HepG2 (cell line): ENCODE measurements at regions not wholly inside any gene's neighbourhood (a gene's known extent, or its start where the extent isn't known, plus 50 kb on each side); places are given as distances from the start of the nearest gene placed in this dataset.
"Not testable (repeated sequence)": the region's sequence is repeated elsewhere in the genome, so short reads cannot be mapped to it uniquely, and the experiment has no call there.

Source experiments
- ATAC-seq: fragments of 200-7000 bp; cut with Tn5 transposase; 3 replicates; pipeline ENCODE4 v1.9.1; 2020; ENCODE audit warnings: mild to moderate bottlenecking, moderate library complexity
- BruUV-seq: library from RNA; stranded (reverse); fragments of 400-500 nt; replicated peaks from 2 replicates; lab custom pipeline; 2021; lab: Mats Ljungman, UMichigan
- CTCF ChIA-PET: fragments of 300-600 bp; formaldehyde crosslinking; extraction: SDS; loops from one replicate; lab custom pipeline; 2021; ENCODE audit warnings: low total read pairs, inconsistent platforms, low intra/inter-chr PET ratio; lab: Yijun Ruan, JAX
- POLR2A ChIA-PET: fragments of 350-600 bp; sonication (Branson Sonifier 250); formaldehyde crosslinking; loops from one replicate; lab custom pipeline; 2020; ENCODE audit warnings: antibody characterized with exemption, inconsistent platforms; lab: Yijun Ruan, JAX
- DNase-seq: peaks from one replicate; pipeline ENCODE4 v3.0.0-alpha.2; 2015; ENCODE audit warnings: low spot score
- FAIRE-seq: peaks from 3 replicates; lab custom pipeline; 2011; peaks lifted over from hg19 to GRCh38; lab: Jason Lieb, UNC
- H2AFZ ChIP-seq: one replicate; pipeline ENCODE4 v1.6.1; 2011; ENCODE audit warnings: low read length, inconsistent platforms
- H3K27ac ChIP-seq: fragments of 300-600 bp; 3 replicates; pipeline ENCODE4 v1.8.0; 2011; ENCODE audit warnings: mixed run types, mild to moderate bottlenecking, mixed read lengths, low read length, inconsistent platforms; ENCODE audit not compliant: insufficient read depth; ENCODE audit errors: extremely low read length
- H3K27me3 ChIP-seq, 2 experiments: fragments of 200-600 bp in 1 of 2; 2 replicates in 1 of 2; 3 replicates in 1 of 2; pipeline versions ENCODE4 v1.6.0 to v1.8.0; 2011; ENCODE audit warnings: low read length in 2 of 2, mild to moderate bottlenecking in 2 of 2, moderate library complexity in 2 of 2, inconsistent platforms in 1 of 2; ENCODE audit not compliant: insufficient read depth in 2 of 2, control insufficient read depth in 1 of 2
- H3K36me3 ChIP-seq, 2 experiments: fragments of 200-600 bp in 1 of 2; replicated peaks in 1 of 2; 2 replicates in 1 of 2; 3 replicates in 1 of 2; pipeline versions ENCODE4 v1.5.1 to v1.8.0; 2011; ENCODE audit warnings: low read length in 2 of 2, inconsistent platforms in 1 of 2; ENCODE audit not compliant: insufficient read depth in 2 of 2, control insufficient read depth in 1 of 2
- H3K4me1 ChIP-seq: 2 replicates; pipeline ENCODE4 v1.5.1; 2012; ENCODE audit warnings: low read length, inconsistent platforms; ENCODE audit not compliant: insufficient read depth
- H3K4me2 ChIP-seq: 2 replicates; pipeline ENCODE4 v1.6.0; 2011; ENCODE audit warnings: low read depth, low read length, inconsistent platforms
- H3K4me3 ChIP-seq, 3 experiments: fragments of 200-600 bp in 1 of 3; sonication (generic), shearing (Covaris generic) in 1 of 3; replicated peaks in 1 of 3; 2 replicates each; pipeline ENCODE4 v1.5.1; 2011 to 2016; ENCODE audit warnings: low read length in 3 of 3, inconsistent platforms in 2 of 3, low read depth in 2 of 3, mild to moderate bottlenecking in 2 of 3, control low read depth in 1 of 3, mixed read lengths in 1 of 3; ENCODE audit not compliant: insufficient read depth in 1 of 3
- H3K79me2 ChIP-seq: one replicate; pipeline ENCODE4 v1.6.1; 2011; ENCODE audit warnings: low read length, inconsistent platforms; ENCODE audit not compliant: insufficient read depth
- H3K9ac ChIP-seq: 2 replicates; pipeline ENCODE4 v1.6.0; 2011; ENCODE audit warnings: mild to moderate bottlenecking, low read depth, low read length, inconsistent platforms; ENCODE audit not compliant: insufficient read depth
- H3K9me3 ChIP-seq: 2 replicates; pipeline ENCODE4 v1.5.1; 2012; ENCODE audit warnings: mild to moderate bottlenecking, low read length
- H4K20me1 ChIP-seq: 2 replicates; pipeline ENCODE4 v1.6.0; 2011; ENCODE audit warnings: inconsistent platforms, mild to moderate bottlenecking, low read length, moderate library complexity; ENCODE audit not compliant: insufficient read depth
- AKAP8 ChIP-seq: sonication (generic); formaldehyde crosslinking; IDR thresholded peaks from 2 replicates; pipeline ENCODE4 v1.5.1; 2020; ENCODE audit warnings: mild to moderate bottlenecking, missing genetic modification reagents
- CEBPZ ChIP-seq: IDR thresholded peaks from 2 replicates; pipeline ENCODE4 v1.6.1; 2012; ENCODE audit warnings: low read length, improper control_type of control experiment
- HOMEZ ChIP-seq: IDR thresholded peaks from 2 replicates; pipeline ENCODE4 v1.6.1; 2016; ENCODE audit warnings: low read depth
- HOXA7 ChIP-seq: sonication (generic); formaldehyde crosslinking; IDR thresholded peaks from 2 replicates; pipeline ENCODE4 v1.8.1; 2022; ENCODE audit warnings: mild to moderate bottlenecking, missing genetic modification reagents, moderate library complexity
- KDM5A ChIP-seq: fragments of 200-600 bp; sonication (generic); IDR thresholded peaks from 2 replicates; pipeline ENCODE4 v1.7.0; 2018; ENCODE audit warnings: antibody characterized with exemption, mild to moderate bottlenecking, low read length, borderline replicate concordance
- ZNF143 ChIP-seq: sonication (generic); formaldehyde crosslinking; IDR thresholded peaks from 2 replicates; pipeline ENCODE4 v1.4.0; 2020; ENCODE audit warnings: missing genetic modification reagents
- ZNF557 ChIP-seq: sonication (generic); formaldehyde crosslinking; IDR thresholded peaks from 2 replicates; pipeline ENCODE4 v1.4.0; 2020; ENCODE audit warnings: missing genetic modification reagents
- ZNF558 ChIP-seq: sonication (generic); formaldehyde crosslinking; IDR thresholded peaks from 2 replicates; pipeline ENCODE4 v1.9.0; 2022; ENCODE audit warnings: mild to moderate bottlenecking, missing genetic modification reagents, borderline replicate concordance
- ZNF616 ChIP-seq: sonication (generic); formaldehyde crosslinking; IDR thresholded peaks from 2 replicates; pipeline ENCODE4 v1.5.0; 2020; ENCODE audit warnings: low read depth, mild to moderate bottlenecking, missing genetic modification reagents
- ZNF772 ChIP-seq: sonication (generic); formaldehyde crosslinking; IDR thresholded peaks from 2 replicates; pipeline ENCODE4 v1.5.0; 2020; ENCODE audit warnings: mild to moderate bottlenecking, missing genetic modification reagents
- WGBS: methylation state at CpG from one replicate; pipeline ENCODE4 v1.1.6; 2017; ENCODE audit warnings: low lambda C conversion rate; 5-methylcytosine and 5-hydroxymethylcytosine counted together
- in situ Hi-C: cut with HindIII; loops from 2 replicates; pipeline ENCODE4 v1.10.0; 2017; ENCODE audit warnings: low pct_unique_long_range_greater_than_20kb; ENCODE audit not compliant: extremely low pct_ligation_motif_present
- intact Hi-C: fragments of 100-400 bp; cut with micrococcal nuclease; formaldehyde crosslinking; loops from one replicate; pipeline ENCODE4 v1.10.0; 2022; ENCODE audit not compliant: unreplicated experiment

GRCh38 chrX:51163730-51164129 lies 168.9 kb upstream of the NUDT10 start:
- intact Hi-C loops = no loop called here
- POLR2A ChIA-PET = no interaction called here
- TF ChIP-seq AKAP8 (CRISPR knock-in tag) (no peak), HOMEZ (CRISPR knock-in tag) (no peak), KDM5A (no peak), ZNF143 (CRISPR knock-in tag) (no peak), CEBPZ (no peak), ZNF557 (CRISPR knock-in tag) (no peak), HOXA7 (CRISPR knock-in tag) (no peak), ZNF772 (CRISPR knock-in tag) (no peak), ZNF616 (CRISPR knock-in tag) (no peak), ZNF558 (CRISPR knock-in tag) (no peak)
- TF ChIP-seq, all 625 proteins: peak for 0
- H2AFZ ChIP-seq = no peak overlapping the region
- no peaks in the 10 kb centered on the region for H3K27me3 ChIP-seq
- no peaks in the 10 kb centered on the region for H3K36me3 ChIP-seq
- no peak overlapping the region for H3K4me2 ChIP-seq
- WGBS = 0% methylated on average over 6 of the region's 6 CpGs
- no peak for ATAC-seq
- no peaks in the 10 kb centered on the region for H3K9me3 ChIP-seq
- no peaks in the 10 kb centered on the region for H4K20me1 ChIP-seq
- H3K79me2 ChIP-seq = no peaks in the 10 kb centered on the region
- DNase-seq = no peak
- in situ Hi-C loops = no loop called here
- H3K27ac ChIP-seq = no peak overlapping the region
- H3K4me1 ChIP-seq = no peaks in the 10 kb centered on the region
- no peak overlapping the region for H3K4me3 ChIP-seq
- CTCF ChIA-PET = no interaction called here
- FAIRE-seq = no peak
- no peak overlapping the region for H3K9ac ChIP-seq
- no TSS peak for BruUV-seq

- H3K9me3 ChIP-seq, FAIRE-seq, H3K27ac ChIP-seq, H3K27me3 ChIP-seq, BruUV-seq, H2AFZ ChIP-seq, ATAC-seq, in situ Hi-C loops, CTCF ChIA-PET, H3K4me2 ChIP-seq, H3K4me3 ChIP-seq, H3K79me2 ChIP-seq, H3K36me3 ChIP-seq, DNase-seq, intact Hi-C loops, POLR2A ChIA-PET, H3K4me1 ChIP-seq, H3K9ac ChIP-seq, H4K20me1 ChIP-seq: not testable (repeated sequence)
- WGBS = 25% methylated on average over 4 of the region's 4 CpGs
These were observed 154.2 kb upstream of the NUDT10 start for GRCh38 chrX:51178356-51178900.
